Vagina (tissue), 2 donors: ENCODE measurements at regions not wholly inside any gene's neighbourhood (a gene's known extent, or its start where the extent isn't known, plus 50 kb on each side); places are given as distances from the start of the nearest gene placed in this dataset.

Experiments
- CTCF ChIP-seq, 3 experiments: fragments of 450-650 bp in 2 of 3; fragments of 200-600 bp in 1 of 3; sonication (generic) in 1 of 3; IDR thresholded peaks; one replicate each; pipeline ENCODE4 v1.5.1; 2017 to 2019; ENCODE audit warnings: antibody characterized with exemption in 3 of 3, mild to moderate bottlenecking in 2 of 3, moderate library complexity in 2 of 3
- POLR2A ChIP-seq, 2 donors: fragments of 450-650 bp; IDR thresholded peaks; one replicate each; pipeline ENCODE4 v1.6.1; 2017; ENCODE audit warnings: antibody characterized with exemption in 2 of 2, mild to moderate bottlenecking in 2 of 2, moderate library complexity in 2 of 2
- POLR2AphosphoS5 ChIP-seq, 2 donors: sonication (generic); formaldehyde crosslinking; IDR thresholded peaks; one replicate each; pipeline ENCODE4 v1.9.0; 2017; ENCODE audit warnings: antibody characterized with exemption in 2 of 2, mild to moderate bottlenecking in 2 of 2, low read depth in 1 of 2; ENCODE audit not compliant: insufficient read depth in 1 of 2

DNA sequence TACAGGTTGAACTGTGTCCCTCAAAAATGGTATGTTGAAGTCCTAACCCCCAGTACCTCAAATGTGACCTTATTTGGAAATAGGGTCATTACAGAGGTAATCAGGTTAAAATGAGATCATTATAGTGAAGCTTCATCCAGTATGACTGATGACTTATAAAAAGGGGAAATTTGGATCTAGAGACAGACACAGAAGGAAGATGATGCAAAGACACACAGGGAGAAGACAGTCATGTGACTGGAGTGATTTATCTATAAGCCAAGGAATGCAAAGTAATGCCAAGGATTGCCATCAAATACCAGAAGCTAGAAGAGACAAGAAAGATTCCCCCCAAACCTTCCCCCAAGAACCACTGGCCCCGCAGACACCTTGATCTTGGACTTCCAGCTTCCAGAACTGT, 155.2 kb downstream of the RBMX2 start:
- TF ChIP-seq CTCF (IDR thresholded peaks at IDR 0.05) = no peak
- no peak for TF ChIP-seq POLR2A (IDR thresholded peaks at IDR 0.05)
- TF ChIP-seq POLR2AphosphoS5 (IDR thresholded peaks at IDR 0.05; ENCODE audit: insufficient read depth in 1 of 2, low read depth in 1 of 2) = no peak
